H9 (cell line): ENCODE measurements at regions not wholly inside any gene's neighbourhood (a gene's known extent, or its start where the extent isn't known, plus 50 kb on each side); places are given as distances from the start of the nearest gene placed in this dataset.

Experiments
- DNase-seq: peaks from one replicate; pipeline ENCODE4 v3.0.0-alpha.2; 2017
- H2AFZ ChIP-seq: one replicate; pipeline ENCODE4 v1.6.1; 2013; ENCODE audit warnings: mild to moderate bottlenecking, low read length, control low read depth, moderate library complexity
- H2AK5ac ChIP-seq: 2 replicates; pipeline ENCODE4 v1.6.1; 2013; ENCODE audit warnings: low read length, control low read depth, mixed read lengths; ENCODE audit not compliant: insufficient read length
- H2BK120ac ChIP-seq: one replicate; pipeline ENCODE4 v1.6.1; 2013; ENCODE audit warnings: low read depth, mild to moderate bottlenecking, low read length, control low read depth, inconsistent platforms; ENCODE audit not compliant: poor library complexity, severe bottlenecking
- H2BK12ac ChIP-seq: 2 replicates; pipeline ENCODE4 v1.6.1; 2013; ENCODE audit warnings: low read length, control low read depth, mixed read lengths, low read depth; ENCODE audit not compliant: insufficient read length
- H2BK15ac ChIP-seq: 2 replicates; pipeline ENCODE4 v1.6.1; 2013; ENCODE audit warnings: low read depth, low read length, control low read depth
- H2BK20ac ChIP-seq: one replicate; pipeline ENCODE4 v1.6.1; 2013; ENCODE audit warnings: low read depth, mild to moderate bottlenecking, low read length, control low read depth, inconsistent platforms; ENCODE audit not compliant: poor library complexity, severe bottlenecking
- H2BK5ac ChIP-seq: 2 replicates; pipeline ENCODE4 v1.6.1; 2013; ENCODE audit warnings: low read length, control low read depth, mixed read lengths; ENCODE audit not compliant: insufficient read length
- H3K14ac ChIP-seq: 2 replicates; pipeline ENCODE4 v1.6.1; 2013; ENCODE audit warnings: low read length, control low read depth; ENCODE audit not compliant: insufficient read depth
- H3K18ac ChIP-seq: 2 replicates; pipeline ENCODE4 v1.6.1; 2013; ENCODE audit warnings: low read depth, mild to moderate bottlenecking, mixed read lengths, low read length, control low read depth; ENCODE audit not compliant: insufficient read length
- H3K23ac ChIP-seq: 2 replicates; pipeline ENCODE4 v1.6.1; 2013; ENCODE audit warnings: low read length, control low read depth, mixed read lengths, low read depth; ENCODE audit not compliant: insufficient read length
- H3K23me2 ChIP-seq: 2 replicates; pipeline ENCODE4 v1.6.1; 2013; ENCODE audit warnings: low read depth, mild to moderate bottlenecking, mixed read lengths, low read length, control low read depth; ENCODE audit not compliant: insufficient read length, poor library complexity, severe bottlenecking
- H3K27ac ChIP-seq: 2 replicates; pipeline ENCODE4 v1.5.1; 2013; ENCODE audit warnings: low read length, control low read depth, mixed read lengths, low read depth; ENCODE audit not compliant: insufficient read length
- H3K27me3 ChIP-seq: 2 replicates; pipeline ENCODE4 v1.6.1; 2013; ENCODE audit warnings: low read length, control low read depth, inconsistent platforms; ENCODE audit not compliant: insufficient read depth
- H3K4ac ChIP-seq: 2 replicates; pipeline ENCODE4 v1.6.1; 2013; ENCODE audit warnings: low read depth, mild to moderate bottlenecking, control low read depth, inconsistent platforms, low read length, moderate library complexity
- H3K4me1 ChIP-seq: 2 replicates; pipeline ENCODE4 v1.6.1; 2013; ENCODE audit warnings: low read length, control low read depth, inconsistent platforms; ENCODE audit not compliant: insufficient read depth
- H3K4me2 ChIP-seq: 2 replicates; pipeline ENCODE4 v1.6.1; 2013; ENCODE audit warnings: low read length, control low read depth, mixed read lengths; ENCODE audit not compliant: insufficient read length, insufficient read depth
- H3K56ac ChIP-seq: 2 replicates; pipeline ENCODE4 v1.6.1; 2013; ENCODE audit warnings: low read depth, mild to moderate bottlenecking, mixed read lengths, low read length, control low read depth; ENCODE audit not compliant: insufficient read length
- H3K79me1 ChIP-seq: 2 replicates; pipeline ENCODE4 v1.6.1; 2013; ENCODE audit warnings: low read depth, mild to moderate bottlenecking, moderate library complexity, low read length, control low read depth, inconsistent platforms; ENCODE audit not compliant: insufficient read depth, poor library complexity, severe bottlenecking
- H3K79me2 ChIP-seq: 2 replicates; pipeline ENCODE4 v1.6.1; 2013; ENCODE audit warnings: low read length, control low read depth, inconsistent platforms; ENCODE audit not compliant: insufficient read depth
- H3K9ac ChIP-seq: 2 replicates; pipeline ENCODE4 v1.6.1; 2013; ENCODE audit warnings: low read length, control low read depth, mixed read lengths; ENCODE audit not compliant: insufficient read length; ENCODE audit errors: extremely low read depth
- H3K9me3 ChIP-seq: one replicate; pipeline ENCODE4 v1.6.1; 2013; ENCODE audit warnings: low read depth, low read length, inconsistent platforms; ENCODE audit not compliant: control insufficient read depth
- H3T11ph ChIP-seq: one replicate; pipeline ENCODE4 v1.6.1; 2013; ENCODE audit warnings: mild to moderate bottlenecking, low read length, control low read depth, inconsistent platforms
- H4K20me1 ChIP-seq: one replicate; pipeline ENCODE4 v1.6.1; 2013; ENCODE audit not compliant: control insufficient read depth, insufficient read length, insufficient read depth
- H4K5ac ChIP-seq: 2 replicates; pipeline ENCODE4 v1.6.1; 2013; ENCODE audit warnings: low read depth, mild to moderate bottlenecking, mixed read lengths, low read length, control low read depth; ENCODE audit not compliant: insufficient read length
- H4K8ac ChIP-seq: replicated peaks from 2 replicates; pipeline ENCODE4 v1.6.1; 2013; ENCODE audit warnings: low read length, control low read depth, mixed read lengths, low read depth; ENCODE audit not compliant: insufficient read length
- H4K91ac ChIP-seq: 2 replicates; pipeline ENCODE4 v1.6.1; 2013; ENCODE audit warnings: low read depth, mild to moderate bottlenecking, moderate library complexity, mixed read lengths, low read length, control low read depth; ENCODE audit not compliant: insufficient read length
- H3K27ac Mint-ChIP-seq, 3 experiments: 2 replicates in 2 of 3; 3 replicates in 1 of 3; pipeline ENCODE4 v1.8.0; 2020 to 2021; ENCODE audit warnings: mixed read lengths in 3 of 3, mild to moderate bottlenecking in 1 of 3, moderate library complexity in 1 of 3
- H3K27me3 Mint-ChIP-seq: 2 replicates; pipeline ENCODE4 v1.8.0; 2021; ENCODE audit warnings: low read depth, mild to moderate bottlenecking, moderate library complexity, mixed read lengths
- H3K36me3 Mint-ChIP-seq, 3 experiments: 2 replicates in 2 of 3; 3 replicates in 1 of 3; pipeline ENCODE4 v1.8.0; 2020 to 2021; ENCODE audit warnings: low read depth in 3 of 3, mixed read lengths in 3 of 3; ENCODE audit not compliant: insufficient read depth in 1 of 3
- H3K4me1 Mint-ChIP-seq, 2 experiments: 2 replicates each; pipeline ENCODE4 v1.8.0; 2020; ENCODE audit warnings: mixed read lengths in 2 of 2
- H3K4me3 Mint-ChIP-seq, 2 experiments: 2 replicates in 1 of 2; 3 replicates in 1 of 2; pipeline ENCODE4 v1.8.0; 2020 to 2021; ENCODE audit warnings: mild to moderate bottlenecking in 2 of 2, mixed read lengths in 2 of 2, moderate library complexity in 1 of 2
- H3K9me3 Mint-ChIP-seq, 2 experiments: 2 replicates in 1 of 2; 3 replicates in 1 of 2; pipeline ENCODE4 v1.8.0; 2020; ENCODE audit warnings: mild to moderate bottlenecking in 2 of 2, mixed read lengths in 2 of 2, moderate library complexity in 1 of 2
- WGBS: extraction: QIAGEN DNeasy Blood & Tissue Kit; methylation state at CpG from one replicate; pipeline ENCODE4 v1.1.7; 2013; ENCODE audit warnings: missing lambda C conversion rate, low lambda C conversion rate, mixed read lengths; ENCODE audit not compliant: insufficient read length; ENCODE audit errors: extremely low coverage; 5-methylcytosine and 5-hydroxymethylcytosine counted together
- TF ChIP-seq, protein P1 (sequence below): fragments of 200-600 bp; sonication (generic); conservative IDR thresholded peaks from 3 replicates; pipeline ENCODE4 v1.8.0; 2021; ENCODE audit warnings: antibody characterized with exemption, mild to moderate bottlenecking

DNA sequence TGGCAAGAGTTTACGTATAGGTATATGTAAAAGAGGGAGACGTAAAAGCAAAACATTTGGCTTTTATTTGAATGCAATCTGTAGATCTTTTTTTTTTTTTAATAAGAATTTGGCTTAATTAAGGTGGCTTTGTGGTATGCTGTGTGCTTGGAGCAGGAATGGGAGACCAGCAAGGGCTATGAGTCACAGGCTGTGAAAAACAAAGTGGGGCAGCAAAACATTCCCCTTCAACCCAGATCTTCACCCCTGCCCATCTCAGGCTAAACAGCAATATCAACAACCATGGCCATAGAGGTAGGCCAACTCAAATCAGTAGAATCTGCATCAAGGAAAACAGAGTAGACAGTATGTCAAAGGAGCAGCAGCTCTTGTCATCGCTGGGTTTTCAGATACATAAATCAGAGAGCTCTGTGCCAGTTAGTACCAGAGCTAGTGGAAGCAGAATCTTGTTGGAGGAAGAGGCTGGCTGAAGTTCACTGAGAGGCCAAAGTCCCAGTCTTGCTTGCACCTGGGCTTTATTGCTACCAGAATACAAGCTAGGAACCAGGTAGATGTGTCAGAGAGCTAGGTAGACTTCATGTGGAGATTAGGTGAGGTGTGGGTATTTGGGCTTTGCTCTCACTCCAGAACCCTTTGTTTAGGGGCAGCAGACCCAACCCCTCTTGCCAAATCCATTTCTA is 191.5 kb upstream of the FANCL start:
- Mint-ChIP-seq H3K4me3 (no peak overlapping the region), H3K4me1 (peaks cover 42 to 65% of the 10 kb centered on the region in 2 experiments), H3K36me3 (peaks cover 0 to 4% (median 4%) of the 10 kb centered on the region in 3 experiments; a peak in 2 of 7 replicates), H3K27ac (peak overlapping the region in 1 of 3 experiments; percentile 81; a peak in 1 of 7 replicates), H3K9me3 (no peaks in the 10 kb centered on the region), H3K27me3 (no peaks in the 10 kb centered on the region)
- Histone ChIP-seq H3K79me1 (no peaks in the 10 kb centered on the region), H2BK12ac (no peak overlapping the region), H3K23me2 (peaks cover 6% of the 10 kb centered on the region), H2BK15ac (no peak overlapping the region), H2BK20ac (no peak overlapping the region), H3K27ac (no peak overlapping the region), H3K23ac (no peak overlapping the region), H4K91ac (no peak overlapping the region), H3K18ac (no peak overlapping the region), H4K8ac (no peak overlapping the region), H4K20me1 (no peaks in the 10 kb centered on the region), H3K9ac (no peak overlapping the region), H3K79me2 (no peaks in the 10 kb centered on the region), H3K56ac (no peak overlapping the region), H3K4me2 (no peak overlapping the region), H2BK5ac (no peak overlapping the region), H2AK5ac (no peak overlapping the region), H2BK120ac (no peak overlapping the region), H3K4ac (no peak overlapping the region), H3K4me1 (peaks cover 4% of the 10 kb centered on the region; the same call in 1 of the 2 replicates), H3K14ac (no peak overlapping the region), H2AFZ (no peak overlapping the region), H4K5ac (no peak overlapping the region), H3K27me3 (no peaks in the 10 kb centered on the region), H3T11ph (no peak overlapping the region), H3K9me3 (no peaks in the 10 kb centered on the region)
- TF ChIP-seq, protein P1, sequence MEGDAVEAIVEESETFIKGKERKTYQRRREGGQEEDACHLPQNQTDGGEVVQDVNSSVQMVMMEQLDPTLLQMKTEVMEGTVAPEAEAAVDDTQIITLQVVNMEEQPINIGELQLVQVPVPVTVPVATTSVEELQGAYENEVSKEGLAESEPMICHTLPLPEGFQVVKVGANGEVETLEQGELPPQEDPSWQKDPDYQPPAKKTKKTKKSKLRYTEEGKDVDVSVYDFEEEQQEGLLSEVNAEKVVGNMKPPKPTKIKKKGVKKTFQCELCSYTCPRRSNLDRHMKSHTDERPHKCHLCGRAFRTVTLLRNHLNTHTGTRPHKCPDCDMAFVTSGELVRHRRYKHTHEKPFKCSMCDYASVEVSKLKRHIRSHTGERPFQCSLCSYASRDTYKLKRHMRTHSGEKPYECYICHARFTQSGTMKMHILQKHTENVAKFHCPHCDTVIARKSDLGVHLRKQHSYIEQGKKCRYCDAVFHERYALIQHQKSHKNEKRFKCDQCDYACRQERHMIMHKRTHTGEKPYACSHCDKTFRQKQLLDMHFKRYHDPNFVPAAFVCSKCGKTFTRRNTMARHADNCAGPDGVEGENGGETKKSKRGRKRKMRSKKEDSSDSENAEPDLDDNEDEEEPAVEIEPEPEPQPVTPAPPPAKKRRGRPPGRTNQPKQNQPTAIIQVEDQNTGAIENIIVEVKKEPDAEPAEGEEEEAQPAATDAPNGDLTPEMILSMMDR: no peak
- DNase-seq: no peak
- 100% methylated on average over 2 of the region's 3 CpGs for WGBS
